CD4-positive, alpha-beta T cell treated with Interleukin-17A for 1 hour (primary cell): ENCODE measurements at regions not wholly inside any gene's neighbourhood (a gene's known extent, or its start where the extent isn't known, plus 50 kb on each side); places are given as distances from the start of the nearest gene placed in this dataset.

Experiments used
- DNase-seq: peaks from one replicate; pipeline ENCODE4 v3.0.0-alpha.2; 2020

- no peak for DNase-seq
These were observed 209.4 kb upstream of the TLE4 start for GRCh38 chr9:79362100-79363081.

GRCh38 chr9:79369676-79370075 is 202.1 kb upstream of the TLE4 start:
- no peak for DNase-seq

- DNase-seq, result no peak
These were observed 200.5 kb upstream of the TLE4 start for GRCh38 chr9:79371301-79371700.

GRCh38 chr9:79371948-79372555 is 199.7 kb upstream of the TLE4 start:
- DNase-seq, result no peak

- DNase-seq, result no peak
These were observed 194.4 kb upstream of the TLE4 start for GRCh38 chr9:79377339-79377855.

- no peak for DNase-seq
These were observed 193.7 kb upstream of the TLE4 start for GRCh38 chr9:79378107-79378506.

GRCh38 chr9:79382044-79382443 is 189.7 kb upstream of the TLE4 start:
- DNase-seq, result no peak

- no peak for DNase-seq
These were observed 189.3 kb upstream of the TLE4 start for GRCh38 chr9:79382458-79382857.

GRCh38 chr9:79383096-79383495 is 188.7 kb upstream of the TLE4 start:
- no peak for DNase-seq

GRCh38 chr9:79384091-79384490 is 187.7 kb upstream of the TLE4 start:
- DNase-seq, result no peak

- DNase-seq, result no peak
These were observed 187.3 kb upstream of the TLE4 start for GRCh38 chr9:79384501-79384900.

GRCh38 chr9:79387101-79387835 is 184.5 kb upstream of the TLE4 start:
- DNase-seq, result no peak

GRCh38 chr9:79390077-79390698 is 181.6 kb upstream of the TLE4 start:
- no peak for DNase-seq

- no peak for DNase-seq
These were observed 180.7 kb upstream of the TLE4 start for GRCh38 chr9:79390781-79391770.

GRCh38 chr9:79395228-79395627 is 176.5 kb upstream of the TLE4 start:
- DNase-seq, result no peak

- DNase-seq, result no peak
These were observed 176.0 kb upstream of the TLE4 start for GRCh38 chr9:79395755-79396154.

- no peak for DNase-seq
These were observed 175.6 kb upstream of the TLE4 start for GRCh38 chr9:79396168-79396567.

GRCh38 chr9:79403495-79403894 is 168.3 kb upstream of the TLE4 start:
- DNase-seq, result peak; percentile 15

- DNase-seq, result no peak
These were observed 163.6 kb upstream of the TLE4 start for GRCh38 chr9:79408200-79408599.

GRCh38 chr9:79408617-79409016 is 163.1 kb upstream of the TLE4 start:
- no peak for DNase-seq

GRCh38 chr9:79409182-79409823 is 162.5 kb upstream of the TLE4 start:
- DNase-seq, result no peak
